ENCODE measurements at regions not wholly inside any gene's neighbourhood (a gene's known extent, or its start where the extent isn't known, plus 50 kb on each side); places are given as distances from the start of the nearest gene placed in this dataset.

DNA sequence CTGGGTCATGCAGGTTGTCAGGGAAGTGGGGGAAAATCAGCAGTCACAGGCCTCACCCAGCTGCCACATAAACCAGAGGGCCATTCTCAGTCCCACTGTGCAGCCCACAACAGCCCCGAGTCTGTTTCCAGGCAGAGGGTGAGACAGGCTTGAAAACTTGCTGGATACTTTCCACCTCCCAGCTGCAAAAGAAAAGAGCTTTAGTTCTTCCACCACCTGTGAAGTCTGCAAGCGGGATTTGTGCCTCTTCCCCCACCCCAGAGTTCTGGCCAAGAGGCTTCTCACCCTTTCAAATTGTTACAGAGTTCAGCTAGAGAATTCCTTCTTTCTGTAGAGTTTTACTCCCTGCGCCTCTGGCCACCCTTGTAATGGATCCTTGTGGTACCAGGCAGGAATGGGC is 115.5 kb upstream of the ZDHHC15 start:
- no peak overlapping the region for H3K4me2 ChIP-seq (ENCODE audit: insufficient read depth, low read length)
- in situ Hi-C loops (cut with MboI) (no loop called here), intact Hi-C loops (cut with micrococcal nuclease) (no loop called here)
- H3K9me1 ChIP-seq (ENCODE audit: control insufficient read depth, insufficient read depth, low read length): no peaks in the 10 kb centered on the region
- H3K79me2 ChIP-seq (ENCODE audit: control insufficient read depth, insufficient read depth, low read length): no peaks in the 10 kb centered on the region
- BruUV-seq (replicated peaks): no TSS peak
- no peak for ATAC-seq
- H3K27ac ChIP-seq (ENCODE audit: extremely low read depth, low read depth, low read length): no peak overlapping the region
- no peaks in the 10 kb centered on the region for H3K9me3 ChIP-seq (replicated peaks; ENCODE audit: control insufficient read depth, insufficient read depth, low read depth, low read length)
- H3K9ac ChIP-seq (ENCODE audit: insufficient read depth in 1 of 2, low read depth in 2 of 2, low read length in 2 of 2): no peak overlapping the region
- H4K20me1 ChIP-seq (replicated peaks; ENCODE audit: control insufficient read depth, insufficient read depth, low read length): no peaks in the 10 kb centered on the region
- no peak overlapping the region for H3K4me3 ChIP-seq
- no peak for DNase-seq (ENCODE audit: extremely low read depth in 1 of 4, low spot score in 3 of 4)
- POLR2A ChIA-PET: no interaction called here
- no peak overlapping the region for H2AFZ ChIP-seq (ENCODE audit: low read depth, low read length)
- WGBS (ENCODE audit: insufficient coverage, low coverage, missing lambda C conversion rate): 0% methylated on average over 3 of the region's 3 CpGs
- H3K27me3 ChIP-seq (ENCODE audit: control insufficient read depth in 2 of 2, insufficient read depth in 2 of 2, low read length in 2 of 2): no peaks in the 10 kb centered on the region
- H3K36me3 ChIP-seq (ENCODE audit: control insufficient read depth, insufficient read depth, low read length): no peaks in the 10 kb centered on the region
- FAIRE-seq: no peak
- no peaks in the 10 kb centered on the region for H3K4me1 ChIP-seq (replicated peaks in 1 of 2; ENCODE audit: control insufficient read depth in 2 of 2, insufficient read depth in 2 of 2, low read length in 2 of 2)
- CTCF ChIA-PET (ENCODE audit: low intra/inter-chr PET ratio): no interaction called here
- TF ChIP-seq ZNF184 (CRISPR knock-in tag; IDR thresholded peaks at IDR 0.05) (no peak), NCOA2 (IDR thresholded peaks at IDR 0.05; ENCODE audit: partially characterized antibody in 2 of 2) (no peak), CHD2 (IDR thresholded peaks at IDR 0.05; ENCODE audit: low read depth, low read length) (no peak), ZBED1 (IDR thresholded peaks at IDR 0.05) (no peak), ZFPM2 (CRISPR knock-in tag; IDR thresholded peaks at IDR 0.05) (no peak), BCL6 (CRISPR knock-in tag; IDR thresholded peaks at IDR 0.05) (no peak), LCOR (CRISPR knock-in tag; IDR thresholded peaks at IDR 0.05) (no peak), PHB2 (IDR thresholded peaks at IDR 0.05; ENCODE audit: low read depth) (no peak), ZNF212 (CRISPR knock-in tag; IDR thresholded peaks at IDR 0.05) (no peak), BMI1 (IDR thresholded peaks at IDR 0.05; ENCODE audit: low read length) (no peak), ZC3H8 (IDR thresholded peaks at IDR 0.05) (no peak), U2AF2 (optimal IDR thresholded peaks at IDR 0.05; ENCODE audit: low read depth, low read length) (no peak)
- TF ChIP-seq, protein P1, sequence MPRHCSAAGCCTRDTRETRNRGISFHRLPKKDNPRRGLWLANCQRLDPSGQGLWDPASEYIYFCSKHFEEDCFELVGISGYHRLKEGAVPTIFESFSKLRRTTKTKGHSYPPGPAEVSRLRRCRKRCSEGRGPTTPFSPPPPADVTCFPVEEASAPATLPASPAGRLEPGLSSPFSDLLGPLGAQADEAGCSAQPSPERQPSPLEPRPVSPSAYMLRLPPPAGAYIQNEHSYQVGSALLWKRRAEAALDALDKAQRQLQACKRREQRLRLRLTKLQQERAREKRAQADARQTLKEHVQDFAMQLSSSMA (CRISPR knock-in tag; IDR thresholded peaks at IDR 0.05): no peak
- TF ChIP-seq, protein P2, sequence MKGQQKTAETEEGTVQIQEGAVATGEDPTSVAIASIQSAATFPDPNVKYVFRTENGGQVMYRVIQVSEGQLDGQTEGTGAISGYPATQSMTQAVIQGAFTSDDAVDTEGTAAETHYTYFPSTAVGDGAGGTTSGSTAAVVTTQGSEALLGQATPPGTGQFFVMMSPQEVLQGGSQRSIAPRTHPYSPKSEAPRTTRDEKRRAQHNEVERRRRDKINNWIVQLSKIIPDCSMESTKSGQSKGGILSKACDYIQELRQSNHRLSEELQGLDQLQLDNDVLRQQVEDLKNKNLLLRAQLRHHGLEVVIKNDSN (CRISPR knock-in tag; IDR thresholded peaks at IDR 0.05): no peak
- TF ChIP-seq, protein P3, sequence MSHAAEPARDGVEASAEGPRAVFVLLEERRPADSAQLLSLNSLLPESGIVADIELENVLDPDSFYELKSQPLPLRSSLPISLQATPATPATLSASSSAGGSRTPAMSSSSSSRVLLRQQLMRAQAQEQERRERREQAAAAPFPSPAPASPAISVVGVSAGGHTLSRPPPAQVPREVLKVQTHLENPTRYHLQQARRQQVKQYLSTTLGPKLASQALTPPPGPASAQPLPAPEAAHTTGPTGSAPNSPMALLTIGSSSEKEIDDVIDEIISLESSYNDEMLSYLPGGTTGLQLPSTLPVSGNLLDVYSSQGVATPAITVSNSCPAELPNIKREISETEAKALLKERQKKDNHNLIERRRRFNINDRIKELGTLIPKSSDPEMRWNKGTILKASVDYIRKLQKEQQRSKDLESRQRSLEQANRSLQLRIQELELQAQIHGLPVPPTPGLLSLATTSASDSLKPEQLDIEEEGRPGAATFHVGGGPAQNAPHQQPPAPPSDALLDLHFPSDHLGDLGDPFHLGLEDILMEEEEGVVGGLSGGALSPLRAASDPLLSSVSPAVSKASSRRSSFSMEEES (CRISPR knock-in tag; IDR thresholded peaks at IDR 0.05): no peak
- TF ChIP-seq, protein P4, sequence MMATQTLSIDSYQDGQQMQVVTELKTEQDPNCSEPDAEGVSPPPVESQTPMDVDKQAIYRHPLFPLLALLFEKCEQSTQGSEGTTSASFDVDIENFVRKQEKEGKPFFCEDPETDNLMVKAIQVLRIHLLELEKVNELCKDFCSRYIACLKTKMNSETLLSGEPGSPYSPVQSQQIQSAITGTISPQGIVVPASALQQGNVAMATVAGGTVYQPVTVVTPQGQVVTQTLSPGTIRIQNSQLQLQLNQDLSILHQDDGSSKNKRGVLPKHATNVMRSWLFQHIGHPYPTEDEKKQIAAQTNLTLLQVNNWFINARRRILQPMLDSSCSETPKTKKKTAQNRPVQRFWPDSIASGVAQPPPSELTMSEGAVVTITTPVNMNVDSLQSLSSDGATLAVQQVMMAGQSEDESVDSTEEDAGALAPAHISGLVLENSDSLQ (IDR thresholded peaks at IDR 0.05): no peak
- TF ChIP-seq, protein P5, sequence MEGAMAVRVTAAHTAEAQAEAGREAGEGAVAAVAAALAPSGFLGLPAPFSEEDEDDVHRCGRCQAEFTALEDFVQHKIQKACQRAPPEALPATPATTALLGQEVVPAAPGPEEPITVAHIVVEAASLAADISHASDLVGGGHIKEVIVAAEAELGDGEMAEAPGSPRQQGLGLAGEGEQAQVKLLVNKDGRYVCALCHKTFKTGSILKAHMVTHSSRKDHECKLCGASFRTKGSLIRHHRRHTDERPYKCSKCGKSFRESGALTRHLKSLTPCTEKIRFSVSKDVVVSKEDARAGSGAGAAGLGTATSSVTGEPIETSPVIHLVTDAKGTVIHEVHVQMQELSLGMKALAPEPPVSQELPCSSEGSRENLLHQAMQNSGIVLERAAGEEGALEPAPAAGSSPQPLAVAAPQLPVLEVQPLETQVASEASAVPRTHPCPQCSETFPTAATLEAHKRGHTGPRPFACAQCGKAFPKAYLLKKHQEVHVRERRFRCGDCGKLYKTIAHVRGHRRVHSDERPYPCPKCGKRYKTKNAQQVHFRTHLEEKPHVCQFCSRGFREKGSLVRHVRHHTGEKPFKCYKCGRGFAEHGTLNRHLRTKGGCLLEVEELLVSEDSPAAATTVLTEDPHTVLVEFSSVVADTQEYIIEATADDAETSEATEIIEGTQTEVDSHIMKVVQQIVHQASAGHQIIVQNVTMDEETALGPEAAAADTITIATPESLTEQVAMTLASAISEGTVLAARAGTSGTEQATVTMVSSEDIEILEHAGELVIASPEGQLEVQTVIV (CRISPR knock-in tag; IDR thresholded peaks at IDR 0.05; ENCODE audit: borderline replicate concordance): no peak
- TF ChIP-seq, protein P6, sequence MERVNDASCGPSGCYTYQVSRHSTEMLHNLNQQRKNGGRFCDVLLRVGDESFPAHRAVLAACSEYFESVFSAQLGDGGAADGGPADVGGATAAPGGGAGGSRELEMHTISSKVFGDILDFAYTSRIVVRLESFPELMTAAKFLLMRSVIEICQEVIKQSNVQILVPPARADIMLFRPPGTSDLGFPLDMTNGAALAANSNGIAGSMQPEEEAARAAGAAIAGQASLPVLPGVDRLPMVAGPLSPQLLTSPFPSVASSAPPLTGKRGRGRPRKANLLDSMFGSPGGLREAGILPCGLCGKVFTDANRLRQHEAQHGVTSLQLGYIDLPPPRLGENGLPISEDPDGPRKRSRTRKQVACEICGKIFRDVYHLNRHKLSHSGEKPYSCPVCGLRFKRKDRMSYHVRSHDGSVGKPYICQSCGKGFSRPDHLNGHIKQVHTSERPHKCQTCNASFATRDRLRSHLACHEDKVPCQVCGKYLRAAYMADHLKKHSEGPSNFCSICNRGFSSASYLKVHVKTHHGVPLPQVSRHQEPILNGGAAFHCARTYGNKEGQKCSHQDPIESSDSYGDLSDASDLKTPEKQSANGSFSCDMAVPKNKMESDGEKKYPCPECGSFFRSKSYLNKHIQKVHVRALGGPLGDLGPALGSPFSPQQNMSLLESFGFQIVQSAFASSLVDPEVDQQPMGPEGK (CRISPR knock-in tag; IDR thresholded peaks at IDR 0.05; ENCODE audit: borderline replicate concordance): no peak

Measured in K562 (cell line).